CD4-positive, alpha-beta T cell treated with Interleukin-4 for 1 hour (primary cell): ENCODE measurements at regions not wholly inside any gene's neighbourhood (a gene's known extent, or its start where the extent isn't known, plus 50 kb on each side); places are given as distances from the start of the nearest gene placed in this dataset.
"Not testable (repeated sequence)": the region's sequence is repeated elsewhere in the genome, so short reads cannot be mapped to it uniquely, and the experiment has no call there.

Experiments used
- DNase-seq, 2 donors: peaks; one replicate each; pipeline ENCODE4 v3.0.0-alpha.2; 2020 to 2022

- DNase-seq = no peak
Measured at GRCh38 chr6:112591329-112591728, 244.2 kb downstream of the RFPL4B start.

- DNase-seq = no peak
Measured at GRCh38 chr6:112592159-112592558, 245.0 kb downstream of the RFPL4B start.

GRCh38 chr6:112594886-112595594, 247.9 kb downstream of the RFPL4B start:
- no peak for DNase-seq

GRCh38 chr6:112595841-112596240, 248.7 kb downstream of the RFPL4B start:
- DNase-seq = no peak

GRCh38 chr6:112597176-112597575, 250.0 kb downstream of the RFPL4B start:
- DNase-seq = no peak

GRCh38 chr6:112600168-112600567, 253.0 kb downstream of the RFPL4B start:
- DNase-seq = no peak

- no peak for DNase-seq
Measured at GRCh38 chr6:112603726-112604125, 256.6 kb downstream of the RFPL4B start.

- DNase-seq = no peak
Measured at GRCh38 chr6:112606656-112607435, 259.7 kb downstream of the RFPL4B start.

GRCh38 chr6:112608925-112609324, 261.8 kb downstream of the RFPL4B start:
- not testable (repeated sequence) for DNase-seq

- DNase-seq = no peak
Measured at GRCh38 chr6:112613410-112613809, 266.3 kb downstream of the RFPL4B start.

GRCh38 chr6:112618849-112619248, 271.7 kb downstream of the RFPL4B start:
- DNase-seq = no peak

GRCh38 chr6:112620812-112621569, 273.9 kb downstream of the RFPL4B start:
- no peak for DNase-seq

GRCh38 chr6:112622036-112622435, 274.9 kb downstream of the RFPL4B start:
- DNase-seq = no peak

GRCh38 chr6:112626468-112627082, 279.4 kb downstream of the RFPL4B start:
- no peak for DNase-seq

- no peak for DNase-seq
Measured at GRCh38 chr6:112634376-112634775, 287.2 kb downstream of the RFPL4B start.

GRCh38 chr6:112636650-112637262, 289.6 kb downstream of the RFPL4B start:
- DNase-seq = no peak

- DNase-seq = no peak
Measured at GRCh38 chr6:112639391-112639831, 292.3 kb downstream of the RFPL4B start.

- DNase-seq = no peak
Measured at GRCh38 chr6:112640891-112641290, 293.8 kb downstream of the RFPL4B start.

GRCh38 chr6:112649853-112650252, 302.7 kb downstream of the RFPL4B start:
- no peak for DNase-seq

- no peak for DNase-seq
Measured at GRCh38 chr6:112651239-112651638, 304.1 kb downstream of the RFPL4B start.

GRCh38 chr6:112659912-112660311, 312.8 kb downstream of the RFPL4B start:
- DNase-seq = no peak

GRCh38 chr6:112660626-112661025, 313.5 kb downstream of the RFPL4B start:
- no peak for DNase-seq

GRCh38 chr6:112663698-112664097, 316.6 kb downstream of the RFPL4B start:
- DNase-seq = no peak
